ENCODE measurements at regions not wholly inside any gene's neighbourhood (a gene's known extent, or its start where the extent isn't known, plus 50 kb on each side); places are given as distances from the start of the nearest gene placed in this dataset.

- H3K4me3 ChIP-seq (ENCODE audit: low read length) = no peak overlapping the region
- H3K79me2 ChIP-seq (replicated peaks; ENCODE audit: insufficient read depth, low read length) = no peaks in the 10 kb centered on the region
- no peaks in the 10 kb centered on the region for H3K36me3 ChIP-seq (ENCODE audit: insufficient read depth, low read length)
- no peak overlapping the region for H3K4me2 ChIP-seq (ENCODE audit: low read length)
- no peak for TF ChIP-seq REST (IDR thresholded peaks at IDR 0.05; ENCODE audit: borderline replicate concordance)
- TF ChIP-seq, protein P1, sequence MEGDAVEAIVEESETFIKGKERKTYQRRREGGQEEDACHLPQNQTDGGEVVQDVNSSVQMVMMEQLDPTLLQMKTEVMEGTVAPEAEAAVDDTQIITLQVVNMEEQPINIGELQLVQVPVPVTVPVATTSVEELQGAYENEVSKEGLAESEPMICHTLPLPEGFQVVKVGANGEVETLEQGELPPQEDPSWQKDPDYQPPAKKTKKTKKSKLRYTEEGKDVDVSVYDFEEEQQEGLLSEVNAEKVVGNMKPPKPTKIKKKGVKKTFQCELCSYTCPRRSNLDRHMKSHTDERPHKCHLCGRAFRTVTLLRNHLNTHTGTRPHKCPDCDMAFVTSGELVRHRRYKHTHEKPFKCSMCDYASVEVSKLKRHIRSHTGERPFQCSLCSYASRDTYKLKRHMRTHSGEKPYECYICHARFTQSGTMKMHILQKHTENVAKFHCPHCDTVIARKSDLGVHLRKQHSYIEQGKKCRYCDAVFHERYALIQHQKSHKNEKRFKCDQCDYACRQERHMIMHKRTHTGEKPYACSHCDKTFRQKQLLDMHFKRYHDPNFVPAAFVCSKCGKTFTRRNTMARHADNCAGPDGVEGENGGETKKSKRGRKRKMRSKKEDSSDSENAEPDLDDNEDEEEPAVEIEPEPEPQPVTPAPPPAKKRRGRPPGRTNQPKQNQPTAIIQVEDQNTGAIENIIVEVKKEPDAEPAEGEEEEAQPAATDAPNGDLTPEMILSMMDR (IDR thresholded peaks at IDR 0.05; ENCODE audit: poor library complexity, severe bottlenecking) = no peak
- TF ChIP-seq TAF1 (IDR thresholded peaks at IDR 0.05; ENCODE audit: low read depth) = no peak
- no peak for TF ChIP-seq SMC3 (conservative IDR thresholded peaks at IDR 0.05; ENCODE audit: poor library complexity)
- no peak for TF ChIP-seq RAD21 (conservative IDR thresholded peaks at IDR 0.05)
- no peak for TF ChIP-seq EZH2 (IDR thresholded peaks at IDR 0.05; ENCODE audit: borderline replicate concordance, insufficient read depth, low read length, poor library complexity, severe bottlenecking)
- no peak for TF ChIP-seq MXI1 (conservative IDR thresholded peaks at IDR 0.05; ENCODE audit: poor library complexity, severe bottlenecking)
- TF ChIP-seq POLR2AphosphoS5 (IDR thresholded peaks at IDR 0.05) = no peak
- no peak for TF ChIP-seq EP300 (conservative IDR thresholded peaks at IDR 0.05; ENCODE audit: poor library complexity, severe bottlenecking)
- no peak overlapping the region for H2AFZ ChIP-seq (ENCODE audit: low read depth, low read length)
- H3K27me3 ChIP-seq (ENCODE audit: insufficient read depth, low read depth, low read length) = no peaks in the 10 kb centered on the region
- no peak overlapping the region for H3K27ac ChIP-seq (ENCODE audit: low read length)
- no peaks in the 10 kb centered on the region for H4K20me1 ChIP-seq (ENCODE audit: insufficient read depth)
- H3K9me3 ChIP-seq (ENCODE audit: low read length) = peaks cover 2% of the 10 kb centered on the region
- no peaks in the 10 kb centered on the region for H3K9me2 ChIP-seq (ENCODE audit: insufficient read depth, low read length)
- H3K9ac ChIP-seq (ENCODE audit: low read length) = no peak overlapping the region
- H3F3A ChIP-seq (ENCODE audit: insufficient read depth, low read length, poor library complexity, severe bottlenecking) = no peaks in the 10 kb centered on the region
Measured at GRCh38 chr3:110733045-110733444, 338.6 kb upstream of the NECTIN3 start.

GRCh38 chr3:110734524-110734923 lies 337.1 kb upstream of the NECTIN3 start:
- Histone ChIP-seq H4K20me1 (ENCODE audit: insufficient read depth) (no peaks in the 10 kb centered on the region), H3K9ac (ENCODE audit: low read length) (no peak overlapping the region), H3K4me3 (ENCODE audit: low read length) (no peak overlapping the region), H2AFZ (ENCODE audit: low read depth, low read length) (no peak overlapping the region), H3K27ac (ENCODE audit: low read length) (no peak overlapping the region), H3F3A (ENCODE audit: insufficient read depth, low read length, poor library complexity, severe bottlenecking) (no peaks in the 10 kb centered on the region), H3K9me2 (ENCODE audit: insufficient read depth, low read length) (no peaks in the 10 kb centered on the region), H3K9me3 (ENCODE audit: low read length) (peaks cover 2% of the 10 kb centered on the region), H3K36me3 (ENCODE audit: insufficient read depth, low read length) (no peaks in the 10 kb centered on the region), H3K79me2 (replicated peaks; ENCODE audit: insufficient read depth, low read length) (no peaks in the 10 kb centered on the region), H3K27me3 (ENCODE audit: insufficient read depth, low read depth, low read length) (no peaks in the 10 kb centered on the region), H3K4me2 (ENCODE audit: low read length) (no peak overlapping the region)
- TF ChIP-seq EZH2 (IDR thresholded peaks at IDR 0.05; ENCODE audit: borderline replicate concordance, insufficient read depth, low read length, poor library complexity, severe bottlenecking) (no peak), TAF1 (IDR thresholded peaks at IDR 0.05; ENCODE audit: low read depth) (no peak), POLR2AphosphoS5 (IDR thresholded peaks at IDR 0.05) (no peak), REST (IDR thresholded peaks at IDR 0.05; ENCODE audit: borderline replicate concordance) (no peak), SMC3 (conservative IDR thresholded peaks at IDR 0.05; ENCODE audit: poor library complexity) (no peak)
